Coronary artery (tissue), 2 donors: ENCODE measurements at regions not wholly inside any gene's neighbourhood (a gene's known extent, or its start where the extent isn't known, plus 50 kb on each side); places are given as distances from the start of the nearest gene placed in this dataset.
A peak's percentile ranks its signal among the peaks of the same experiment; 100 is the strongest.

Source experiments
- DNase-seq: peaks from one replicate; pipeline ENCODE4 v3.0.0-alpha.2; 2017; ENCODE audit warnings: low spot score
- H3K27ac ChIP-seq, 2 donors: fragments of 200-600 bp; sonication (generic); one replicate each; pipeline ENCODE4 v1.5.1; 2016 to 2019
- H3K4me3 ChIP-seq: fragments of 200-600 bp; sonication (generic); 2 replicates; pipeline ENCODE4 v1.5.1; 2016; ENCODE audit warnings: mild to moderate bottlenecking, moderate library complexity
- TF ChIP-seq, protein P1 (sequence below): fragments of 200-600 bp; sonication (generic); IDR thresholded peaks from one replicate; pipeline ENCODE4 v1.5.1; 2019; ENCODE audit warnings: antibody characterized with exemption

- TF ChIP-seq, protein P1, sequence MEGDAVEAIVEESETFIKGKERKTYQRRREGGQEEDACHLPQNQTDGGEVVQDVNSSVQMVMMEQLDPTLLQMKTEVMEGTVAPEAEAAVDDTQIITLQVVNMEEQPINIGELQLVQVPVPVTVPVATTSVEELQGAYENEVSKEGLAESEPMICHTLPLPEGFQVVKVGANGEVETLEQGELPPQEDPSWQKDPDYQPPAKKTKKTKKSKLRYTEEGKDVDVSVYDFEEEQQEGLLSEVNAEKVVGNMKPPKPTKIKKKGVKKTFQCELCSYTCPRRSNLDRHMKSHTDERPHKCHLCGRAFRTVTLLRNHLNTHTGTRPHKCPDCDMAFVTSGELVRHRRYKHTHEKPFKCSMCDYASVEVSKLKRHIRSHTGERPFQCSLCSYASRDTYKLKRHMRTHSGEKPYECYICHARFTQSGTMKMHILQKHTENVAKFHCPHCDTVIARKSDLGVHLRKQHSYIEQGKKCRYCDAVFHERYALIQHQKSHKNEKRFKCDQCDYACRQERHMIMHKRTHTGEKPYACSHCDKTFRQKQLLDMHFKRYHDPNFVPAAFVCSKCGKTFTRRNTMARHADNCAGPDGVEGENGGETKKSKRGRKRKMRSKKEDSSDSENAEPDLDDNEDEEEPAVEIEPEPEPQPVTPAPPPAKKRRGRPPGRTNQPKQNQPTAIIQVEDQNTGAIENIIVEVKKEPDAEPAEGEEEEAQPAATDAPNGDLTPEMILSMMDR = no peak
- Histone ChIP-seq H3K4me3 (no peak overlapping the region), H3K27ac (no peak overlapping the region)
- DNase-seq = peak; percentile 11
Measured at GRCh38 chr10:113228530-113228929, 278.5 kb downstream of the TCF7L2 start.

- no peak overlapping the region for H3K27ac ChIP-seq
- TF ChIP-seq, protein P1 = no peak
- DNase-seq = peak; percentile 12
- H3K4me3 ChIP-seq = no peak overlapping the region
Measured at GRCh38 chr10:113230011-113230610, 280.1 kb downstream of the TCF7L2 start.

DNA sequence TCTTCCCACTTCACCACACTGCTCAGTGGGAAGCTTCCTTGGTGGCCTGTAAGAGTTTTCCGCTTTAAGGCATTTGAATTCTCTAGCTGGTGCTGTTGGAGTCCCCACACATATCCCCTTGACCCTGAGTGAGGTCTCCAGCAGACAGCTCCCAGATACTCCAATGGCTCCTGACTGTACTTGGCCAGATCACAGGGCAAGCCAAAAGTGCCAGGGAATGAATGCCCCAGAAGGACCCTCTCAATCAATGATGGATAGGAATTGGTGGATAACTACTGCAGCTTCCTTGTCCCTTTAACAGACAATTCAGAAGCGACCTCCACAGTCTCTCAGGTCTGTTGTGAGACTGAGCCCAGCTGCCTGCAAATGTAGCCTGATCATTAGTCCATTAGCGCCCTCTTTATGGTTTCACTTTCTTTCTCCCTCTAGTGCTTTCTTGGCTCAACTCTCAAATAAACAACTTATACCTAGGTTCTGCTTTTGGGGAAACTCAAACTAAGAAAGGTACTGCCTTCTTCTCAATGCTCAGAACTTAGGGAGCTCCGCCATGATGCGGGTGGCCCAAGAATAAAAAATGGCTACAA is 283.0 kb downstream of the TCF7L2 start:
- peak; percentile 14 for DNase-seq
- TF ChIP-seq, protein P1 = no peak
- Histone ChIP-seq H3K4me3 (no peak overlapping the region), H3K27ac (no peak overlapping the region)

DNA sequence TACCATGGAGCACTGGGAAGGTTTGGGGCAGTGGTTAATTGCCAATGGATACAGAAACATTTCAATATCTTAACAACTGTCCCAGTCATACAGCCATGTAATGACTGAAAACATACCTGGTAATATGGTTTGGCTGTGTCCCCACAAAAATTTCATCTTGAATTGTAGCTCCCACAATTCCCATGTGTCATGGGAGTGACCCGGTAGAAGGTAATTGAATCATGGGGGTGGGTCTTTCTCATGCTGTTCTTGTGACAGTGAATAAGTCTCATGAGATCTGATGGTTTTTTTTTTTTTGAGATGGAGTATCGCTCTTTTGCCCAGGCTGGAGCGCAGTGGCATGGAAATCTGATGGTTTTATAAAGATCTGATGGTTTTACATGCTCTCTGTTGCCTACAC is 284.4 kb downstream of the TCF7L2 start:
- Histone ChIP-seq H3K27ac (no peak overlapping the region), H3K4me3 (no peak overlapping the region)
- TF ChIP-seq, protein P1 = no peak
- DNase-seq = no peak

DNA sequence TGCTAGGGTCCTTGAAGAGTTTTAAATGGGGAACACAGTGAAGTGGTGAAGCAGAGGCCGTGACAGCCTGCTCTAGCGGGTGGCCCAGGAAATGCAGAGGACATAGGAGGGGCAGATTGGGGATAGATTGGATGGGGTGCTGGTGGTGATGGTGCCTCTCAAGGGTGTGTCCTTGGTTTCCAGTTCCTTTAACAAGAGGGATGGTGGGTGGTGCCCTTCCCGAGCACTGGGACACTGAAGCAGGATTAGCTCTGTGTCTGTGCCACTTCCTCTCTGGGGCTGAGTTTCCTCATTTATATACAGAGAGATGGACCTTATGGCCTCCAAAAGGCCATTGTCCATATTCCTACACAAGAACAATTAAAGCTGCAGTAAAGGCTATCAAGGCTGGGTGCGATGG is 285.5 kb downstream of the TCF7L2 start:
- DNase-seq = peak; percentile 53
- TF ChIP-seq, protein P1 = no peak
- no peak overlapping the region for H3K27ac ChIP-seq
- H3K4me3 ChIP-seq = no peak overlapping the region

DNA sequence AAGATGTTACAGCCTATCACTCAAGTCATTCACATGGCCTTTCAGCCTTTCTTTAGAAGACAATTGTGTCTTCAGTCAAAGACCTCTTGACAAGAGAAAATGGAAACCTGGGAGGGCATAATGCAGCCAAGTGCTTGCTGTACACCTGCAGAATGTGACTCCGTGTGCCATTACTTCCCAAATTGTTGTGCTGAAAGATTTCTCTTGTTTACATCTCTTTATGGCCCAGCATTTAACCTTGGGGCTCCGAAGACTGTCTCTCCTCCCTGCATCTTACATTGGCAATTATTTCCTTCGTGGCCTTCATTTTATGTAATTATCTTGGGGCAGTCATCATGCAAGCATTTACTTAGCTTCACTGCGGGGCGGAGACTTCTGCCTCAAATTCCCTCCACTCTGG is 287.0 kb downstream of the TCF7L2 start:
- TF ChIP-seq, protein P1 = no peak

More for the DNA sequence above, 287.0 kb downstream of the TCF7L2 start:
- no peak overlapping the region for H3K4me3 ChIP-seq
- peak; percentile 8 for DNase-seq
- no peak overlapping the region for H3K27ac ChIP-seq
